SK-N-SH treated with all-trans-retinoic acid at 6 μM for 48 hours (cell line): ENCODE measurements at regions not wholly inside any gene's neighbourhood (a gene's known extent, or its start where the extent isn't known, plus 50 kb on each side); places are given as distances from the start of the nearest gene placed in this dataset.

Experiments used
- ARNTL ChIP-seq: fragments of 450-650 bp; formaldehyde crosslinking; IDR thresholded peaks from 2 replicates; pipeline ENCODE4 v1.5.0; 2020; ENCODE audit warnings: low read depth, mild to moderate bottlenecking, moderate library complexity, borderline replicate concordance
- BACH2 ChIP-seq: fragments of 250-450 bp; sonication (Bioruptor Pico); IDR thresholded peaks from 2 replicates; pipeline ENCODE4 v1.9.0; 2021; ENCODE audit warnings: mild to moderate bottlenecking, borderline replicate concordance
- CREB5 ChIP-seq: fragments of 250-450 bp; sonication (Bioruptor Pico); IDR thresholded peaks from 2 replicates; pipeline ENCODE4 v1.5.1; 2020; ENCODE audit warnings: low read depth, mild to moderate bottlenecking, moderate library complexity
- CSRNP3 ChIP-seq: fragments of 250-450 bp; sonication (Bioruptor Pico); IDR thresholded peaks from 2 replicates; pipeline ENCODE4 v1.5.1; 2021; ENCODE audit warnings: mild to moderate bottlenecking, moderate library complexity
- ISL1 ChIP-seq: fragments of 250-450 bp; sonication (Bioruptor Pico); IDR thresholded peaks from 2 replicates; pipeline ENCODE4 v2.1.2; 2022; ENCODE audit warnings: mild to moderate bottlenecking, moderate library complexity
- OSR1 ChIP-seq: fragments of 250-450 bp; sonication (Bioruptor Pico); IDR thresholded peaks from 2 replicates; pipeline ENCODE4 v1.8.0; 2022; ENCODE audit warnings: moderate library complexity, mild to moderate bottlenecking, inconsistent platforms
- PATZ1 ChIP-seq: fragments of 250-450 bp; sonication (Bioruptor Pico); IDR thresholded peaks from 2 replicates; pipeline ENCODE4 v1.8.0; 2020; ENCODE audit warnings: mild to moderate bottlenecking, moderate library complexity, borderline replicate concordance
- RARB ChIP-seq: fragments of 250-450 bp; sonication (Bioruptor Pico); IDR thresholded peaks from 2 replicates; pipeline ENCODE4 v1.8.0; 2021; ENCODE audit warnings: mild to moderate bottlenecking, moderate library complexity
- SNAI2 ChIP-seq: fragments of 250-450 bp; sonication (Bioruptor Pico); IDR thresholded peaks from 2 replicates; pipeline ENCODE4 v1.5.0; 2020; ENCODE audit warnings: mild to moderate bottlenecking, moderate library complexity
- TCF4 ChIP-seq: fragments of 250-450 bp; sonication (Bioruptor Pico); IDR thresholded peaks from 2 replicates; pipeline ENCODE4 v1.8.0; 2021; ENCODE audit warnings: mild to moderate bottlenecking, moderate library complexity, borderline replicate concordance
- TSHZ2 ChIP-seq: fragments of 250-450 bp; sonication (Bioruptor Pico); IDR thresholded peaks from 2 replicates; pipeline ENCODE4 v1.5.0; 2020; ENCODE audit warnings: mild to moderate bottlenecking, moderate library complexity
- ZC3H10 ChIP-seq: fragments of 250-450 bp; sonication (Bioruptor Pico); IDR thresholded peaks from 2 replicates; pipeline ENCODE4 v1.5.1; 2021; ENCODE audit warnings: mild to moderate bottlenecking, moderate library complexity
- ZFP3 ChIP-seq: fragments of 250-450 bp; sonication (Bioruptor Pico); IDR thresholded peaks from 2 replicates; pipeline ENCODE4 v1.5.0; 2020; ENCODE audit warnings: mild to moderate bottlenecking, moderate library complexity

- TF ChIP-seq BACH2 (CRISPR knock-in tag) (no peak), OSR1 (no peak), ZFP3 (no peak), CREB5 (CRISPR knock-in tag) (no peak), TCF4 (CRISPR knock-in tag) (no peak), PATZ1 (CRISPR knock-in tag) (no peak), RARB (CRISPR knock-in tag) (no peak), ARNTL (CRISPR knock-in tag) (no peak), SNAI2 (CRISPR knock-in tag) (no peak), ISL1 (no peak), TSHZ2 (CRISPR knock-in tag) (peak; percentile 19; the same call in 1 of the 2 replicates), CSRNP3 (CRISPR knock-in tag) (no peak), ZC3H10 (no peak)
These were observed 76.2 kb downstream of the GPR85 start for GRCh38 chr7:113010377-113010776.
